ENCODE measurements at regions not wholly inside any gene's neighbourhood (a gene's known extent, or its start where the extent isn't known, plus 50 kb on each side); places are given as distances from the start of the nearest gene placed in this dataset.

DNA sequence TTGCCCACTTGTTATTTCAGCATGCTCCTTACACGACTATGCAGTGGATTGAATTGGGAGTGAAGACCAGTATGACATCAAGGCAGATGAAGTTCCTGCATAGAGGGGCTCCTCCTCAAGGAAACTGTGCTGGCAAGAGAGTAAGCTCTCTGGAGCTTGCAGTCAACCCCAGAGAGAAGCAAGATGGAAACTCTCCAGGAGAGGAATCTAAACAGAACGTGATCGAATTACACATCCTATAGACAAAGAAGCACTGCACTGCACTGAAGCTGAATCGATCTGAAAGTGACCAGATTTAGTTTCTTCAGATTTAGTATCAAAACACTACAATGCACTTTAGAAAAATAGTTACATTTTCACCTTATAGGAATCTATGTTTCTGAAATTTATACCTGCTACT is 947.7 kb upstream of the TENM4 start (continued):
- TF ChIP-seq FOXK2 (IDR thresholded peaks at IDR 0.05), result no peak

- TF ChIP-seq HDAC2 (IDR thresholded peaks at IDR 0.05), result no peak
- TF ChIP-seq, protein P1, sequence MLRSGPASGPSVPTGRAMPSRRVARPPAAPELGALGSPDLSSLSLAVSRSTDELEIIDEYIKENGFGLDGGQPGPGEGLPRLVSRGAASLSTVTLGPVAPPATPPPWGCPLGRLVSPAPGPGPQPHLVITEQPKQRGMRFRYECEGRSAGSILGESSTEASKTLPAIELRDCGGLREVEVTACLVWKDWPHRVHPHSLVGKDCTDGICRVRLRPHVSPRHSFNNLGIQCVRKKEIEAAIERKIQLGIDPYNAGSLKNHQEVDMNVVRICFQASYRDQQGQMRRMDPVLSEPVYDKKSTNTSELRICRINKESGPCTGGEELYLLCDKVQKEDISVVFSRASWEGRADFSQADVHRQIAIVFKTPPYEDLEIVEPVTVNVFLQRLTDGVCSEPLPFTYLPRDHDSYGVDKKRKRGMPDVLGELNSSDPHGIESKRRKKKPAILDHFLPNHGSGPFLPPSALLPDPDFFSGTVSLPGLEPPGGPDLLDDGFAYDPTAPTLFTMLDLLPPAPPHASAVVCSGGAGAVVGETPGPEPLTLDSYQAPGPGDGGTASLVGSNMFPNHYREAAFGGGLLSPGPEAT (IDR thresholded peaks at IDR 0.05; ENCODE audit: low read depth), result no peak
- TF ChIP-seq FOXM1 (IDR thresholded peaks at IDR 0.05; ENCODE audit: low read depth, low read length), result no peak
- no peak for TF ChIP-seq SIN3A (IDR thresholded peaks at IDR 0.05; ENCODE audit: low read depth, low read length)
- TF ChIP-seq RAD51 (IDR thresholded peaks at IDR 0.05), result no peak
- no peak for TF ChIP-seq KDM1A (IDR thresholded peaks at IDR 0.05; ENCODE audit: borderline replicate concordance)
- no peak for TF ChIP-seq ASH2L (IDR thresholded peaks at IDR 0.05; ENCODE audit: borderline replicate concordance, low read depth)
- no peak for TF ChIP-seq ZNF274 (IDR thresholded peaks at IDR 0.05; ENCODE audit: insufficient read depth, insufficient read length)
- TF ChIP-seq, protein P2, sequence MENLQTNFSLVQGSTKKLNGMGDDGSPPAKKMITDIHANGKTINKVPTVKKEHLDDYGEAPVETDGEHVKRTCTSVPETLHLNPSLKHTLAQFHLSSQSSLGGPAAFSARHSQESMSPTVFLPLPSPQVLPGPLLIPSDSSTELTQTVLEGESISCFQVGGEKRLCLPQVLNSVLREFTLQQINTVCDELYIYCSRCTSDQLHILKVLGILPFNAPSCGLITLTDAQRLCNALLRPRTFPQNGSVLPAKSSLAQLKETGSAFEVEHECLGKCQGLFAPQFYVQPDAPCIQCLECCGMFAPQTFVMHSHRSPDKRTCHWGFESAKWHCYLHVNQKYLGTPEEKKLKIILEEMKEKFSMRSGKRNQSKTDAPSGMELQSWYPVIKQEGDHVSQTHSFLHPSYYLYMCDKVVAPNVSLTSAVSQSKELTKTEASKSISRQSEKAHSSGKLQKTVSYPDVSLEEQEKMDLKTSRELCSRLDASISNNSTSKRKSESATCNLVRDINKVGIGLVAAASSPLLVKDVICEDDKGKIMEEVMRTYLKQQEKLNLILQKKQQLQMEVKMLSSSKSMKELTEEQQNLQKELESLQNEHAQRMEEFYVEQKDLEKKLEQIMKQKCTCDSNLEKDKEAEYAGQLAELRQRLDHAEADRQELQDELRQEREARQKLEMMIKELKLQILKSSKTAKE (IDR thresholded peaks at IDR 0.05; ENCODE audit: low read depth, poor library complexity, severe bottlenecking), result no peak
- TF ChIP-seq, protein P3, sequence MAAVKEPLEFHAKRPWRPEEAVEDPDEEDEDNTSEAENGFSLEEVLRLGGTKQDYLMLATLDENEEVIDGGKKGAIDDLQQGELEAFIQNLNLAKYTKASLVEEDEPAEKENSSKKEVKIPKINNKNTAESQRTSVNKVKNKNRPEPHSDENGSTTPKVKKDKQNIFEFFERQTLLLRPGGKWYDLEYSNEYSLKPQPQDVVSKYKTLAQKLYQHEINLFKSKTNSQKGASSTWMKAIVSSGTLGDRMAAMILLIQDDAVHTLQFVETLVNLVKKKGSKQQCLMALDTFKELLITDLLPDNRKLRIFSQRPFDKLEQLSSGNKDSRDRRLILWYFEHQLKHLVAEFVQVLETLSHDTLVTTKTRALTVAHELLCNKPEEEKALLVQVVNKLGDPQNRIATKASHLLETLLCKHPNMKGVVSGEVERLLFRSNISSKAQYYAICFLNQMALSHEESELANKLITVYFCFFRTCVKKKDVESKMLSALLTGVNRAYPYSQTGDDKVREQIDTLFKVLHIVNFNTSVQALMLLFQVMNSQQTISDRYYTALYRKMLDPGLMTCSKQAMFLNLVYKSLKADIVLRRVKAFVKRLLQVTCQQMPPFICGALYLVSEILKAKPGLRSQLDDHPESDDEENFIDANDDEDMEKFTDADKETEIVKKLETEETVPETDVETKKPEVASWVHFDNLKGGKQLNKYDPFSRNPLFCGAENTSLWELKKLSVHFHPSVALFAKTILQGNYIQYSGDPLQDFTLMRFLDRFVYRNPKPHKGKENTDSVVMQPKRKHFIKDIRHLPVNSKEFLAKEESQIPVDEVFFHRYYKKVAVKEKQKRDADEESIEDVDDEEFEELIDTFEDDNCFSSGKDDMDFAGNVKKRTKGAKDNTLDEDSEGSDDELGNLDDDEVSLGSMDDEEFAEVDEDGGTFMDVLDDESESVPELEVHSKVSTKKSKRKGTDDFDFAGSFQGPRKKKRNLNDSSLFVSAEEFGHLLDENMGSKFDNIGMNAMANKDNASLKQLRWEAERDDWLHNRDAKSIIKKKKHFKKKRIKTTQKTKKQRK (IDR thresholded peaks at IDR 0.05; ENCODE audit: low read depth, low read length), result no peak
- no peak for TF ChIP-seq SIX5 (IDR thresholded peaks at IDR 0.05; ENCODE audit: low read depth, low read length, severe bottlenecking)
- TF ChIP-seq, protein P4, sequence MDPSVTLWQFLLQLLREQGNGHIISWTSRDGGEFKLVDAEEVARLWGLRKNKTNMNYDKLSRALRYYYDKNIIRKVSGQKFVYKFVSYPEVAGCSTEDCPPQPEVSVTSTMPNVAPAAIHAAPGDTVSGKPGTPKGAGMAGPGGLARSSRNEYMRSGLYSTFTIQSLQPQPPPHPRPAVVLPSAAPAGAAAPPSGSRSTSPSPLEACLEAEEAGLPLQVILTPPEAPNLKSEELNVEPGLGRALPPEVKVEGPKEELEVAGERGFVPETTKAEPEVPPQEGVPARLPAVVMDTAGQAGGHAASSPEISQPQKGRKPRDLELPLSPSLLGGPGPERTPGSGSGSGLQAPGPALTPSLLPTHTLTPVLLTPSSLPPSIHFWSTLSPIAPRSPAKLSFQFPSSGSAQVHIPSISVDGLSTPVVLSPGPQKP (IDR thresholded peaks at IDR 0.05; ENCODE audit: low read depth, low read length), result no peak
- no peak for TF ChIP-seq PML (IDR thresholded peaks at IDR 0.05; ENCODE audit: low read length)
- no peak for TF ChIP-seq ATF7 (IDR thresholded peaks at IDR 0.05; ENCODE audit: low read depth)
- TF ChIP-seq TAF1 (IDR thresholded peaks at IDR 0.05; ENCODE audit: borderline replicate concordance, low read depth, low read length), result no peak
- no peaks in the 10 kb centered on the region for H3K9me3 ChIP-seq (replicated peaks; ENCODE audit: control insufficient read depth, insufficient read depth, low read length)
- RAD21 ChIA-PET (ENCODE audit: unreplicated experiment), result no interaction called here
- H3K79me2 ChIP-seq (ENCODE audit: control insufficient read depth, insufficient read depth, low read length), result no peaks in the 10 kb centered on the region
- BruUV-seq (replicated peaks), result no TSS peak
- H3K36me3 ChIP-seq (ENCODE audit: control insufficient read depth in 2 of 2, insufficient read depth in 2 of 2, low read length in 1 of 2), result no peaks in the 10 kb centered on the region
- 60% methylated on average over 1 of the region's 1 CpG for WGBS (ENCODE audit: insufficient coverage, insufficient replicate concordance, low lambda C conversion rate, missing lambda C conversion rate)
- no peaks in the 10 kb centered on the region for H4K20me1 ChIP-seq (ENCODE audit: control insufficient read depth, insufficient read depth)
- H3K27me3 ChIP-seq (replicated peaks in 1 of 2; ENCODE audit: control insufficient read depth in 2 of 2, insufficient read depth in 2 of 2, low read length in 1 of 2), result no peaks in the 10 kb centered on the region
- no peak overlapping the region for H3K9ac ChIP-seq (ENCODE audit: control insufficient read depth, insufficient read depth, low read length)
- no peaks in the 10 kb centered on the region for H3K4me1 ChIP-seq (ENCODE audit: control insufficient read depth, insufficient read depth, low read length)
- no peak for ATAC-seq
- no peak overlapping the region for H3K4me3 ChIP-seq
- no peak overlapping the region for H2AFZ ChIP-seq (ENCODE audit: control insufficient read depth, low read depth, low read length)
- in situ Hi-C loops (cut with MboI), result no loop called here
- FAIRE-seq, result no peak
- POLR2A ChIA-PET, result no interaction called here
- intact Hi-C loops (cut with micrococcal nuclease; ENCODE audit: unreplicated experiment), result no loop called here
- SMC1A ChIA-PET (ENCODE audit: uncharacterized antibody, unreplicated experiment), result no interaction called here
- no peak for DNase-seq (ENCODE audit: low read depth, low spot score)
- no peak overlapping the region for H3K4me2 ChIP-seq (ENCODE audit: control insufficient read depth, insufficient read depth)
- CTCF ChIA-PET, result no interaction called here
- no peak overlapping the region for H3K27ac ChIP-seq (ENCODE audit: control insufficient read depth, insufficient read depth)
Observed at GRCh38 chr11:80388130-80388529, 947.3 kb upstream of the TENM4 start.
